ENCODE measurements at regions not wholly inside any gene's neighbourhood (a gene's known extent, or its start where the extent isn't known, plus 50 kb on each side); places are given as distances from the start of the nearest gene placed in this dataset.
A peak's percentile ranks its signal among the peaks of the same experiment; 100 is the strongest.

DNA sequence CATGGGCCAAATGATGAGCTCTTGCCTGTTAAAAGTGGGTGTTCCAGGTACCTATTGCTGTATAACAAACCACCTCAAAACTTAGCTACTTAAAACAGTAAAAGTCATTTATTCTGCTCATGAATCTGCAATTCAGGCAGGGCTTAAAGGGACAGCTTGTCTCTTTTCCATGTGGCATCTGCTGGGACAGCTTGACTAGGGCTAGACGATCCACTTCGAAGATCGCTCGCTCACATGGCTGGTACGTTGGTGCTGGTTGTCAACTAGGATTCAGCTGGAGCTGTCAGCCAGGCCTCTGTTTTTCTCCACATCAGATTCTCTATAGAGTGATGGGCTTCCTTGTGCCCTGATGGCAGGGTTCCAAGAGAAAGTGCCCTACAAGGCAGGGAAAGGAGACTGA lies 581.3 kb downstream of the NTRK3 start (continued):
- TF ChIP-seq, protein P1, sequence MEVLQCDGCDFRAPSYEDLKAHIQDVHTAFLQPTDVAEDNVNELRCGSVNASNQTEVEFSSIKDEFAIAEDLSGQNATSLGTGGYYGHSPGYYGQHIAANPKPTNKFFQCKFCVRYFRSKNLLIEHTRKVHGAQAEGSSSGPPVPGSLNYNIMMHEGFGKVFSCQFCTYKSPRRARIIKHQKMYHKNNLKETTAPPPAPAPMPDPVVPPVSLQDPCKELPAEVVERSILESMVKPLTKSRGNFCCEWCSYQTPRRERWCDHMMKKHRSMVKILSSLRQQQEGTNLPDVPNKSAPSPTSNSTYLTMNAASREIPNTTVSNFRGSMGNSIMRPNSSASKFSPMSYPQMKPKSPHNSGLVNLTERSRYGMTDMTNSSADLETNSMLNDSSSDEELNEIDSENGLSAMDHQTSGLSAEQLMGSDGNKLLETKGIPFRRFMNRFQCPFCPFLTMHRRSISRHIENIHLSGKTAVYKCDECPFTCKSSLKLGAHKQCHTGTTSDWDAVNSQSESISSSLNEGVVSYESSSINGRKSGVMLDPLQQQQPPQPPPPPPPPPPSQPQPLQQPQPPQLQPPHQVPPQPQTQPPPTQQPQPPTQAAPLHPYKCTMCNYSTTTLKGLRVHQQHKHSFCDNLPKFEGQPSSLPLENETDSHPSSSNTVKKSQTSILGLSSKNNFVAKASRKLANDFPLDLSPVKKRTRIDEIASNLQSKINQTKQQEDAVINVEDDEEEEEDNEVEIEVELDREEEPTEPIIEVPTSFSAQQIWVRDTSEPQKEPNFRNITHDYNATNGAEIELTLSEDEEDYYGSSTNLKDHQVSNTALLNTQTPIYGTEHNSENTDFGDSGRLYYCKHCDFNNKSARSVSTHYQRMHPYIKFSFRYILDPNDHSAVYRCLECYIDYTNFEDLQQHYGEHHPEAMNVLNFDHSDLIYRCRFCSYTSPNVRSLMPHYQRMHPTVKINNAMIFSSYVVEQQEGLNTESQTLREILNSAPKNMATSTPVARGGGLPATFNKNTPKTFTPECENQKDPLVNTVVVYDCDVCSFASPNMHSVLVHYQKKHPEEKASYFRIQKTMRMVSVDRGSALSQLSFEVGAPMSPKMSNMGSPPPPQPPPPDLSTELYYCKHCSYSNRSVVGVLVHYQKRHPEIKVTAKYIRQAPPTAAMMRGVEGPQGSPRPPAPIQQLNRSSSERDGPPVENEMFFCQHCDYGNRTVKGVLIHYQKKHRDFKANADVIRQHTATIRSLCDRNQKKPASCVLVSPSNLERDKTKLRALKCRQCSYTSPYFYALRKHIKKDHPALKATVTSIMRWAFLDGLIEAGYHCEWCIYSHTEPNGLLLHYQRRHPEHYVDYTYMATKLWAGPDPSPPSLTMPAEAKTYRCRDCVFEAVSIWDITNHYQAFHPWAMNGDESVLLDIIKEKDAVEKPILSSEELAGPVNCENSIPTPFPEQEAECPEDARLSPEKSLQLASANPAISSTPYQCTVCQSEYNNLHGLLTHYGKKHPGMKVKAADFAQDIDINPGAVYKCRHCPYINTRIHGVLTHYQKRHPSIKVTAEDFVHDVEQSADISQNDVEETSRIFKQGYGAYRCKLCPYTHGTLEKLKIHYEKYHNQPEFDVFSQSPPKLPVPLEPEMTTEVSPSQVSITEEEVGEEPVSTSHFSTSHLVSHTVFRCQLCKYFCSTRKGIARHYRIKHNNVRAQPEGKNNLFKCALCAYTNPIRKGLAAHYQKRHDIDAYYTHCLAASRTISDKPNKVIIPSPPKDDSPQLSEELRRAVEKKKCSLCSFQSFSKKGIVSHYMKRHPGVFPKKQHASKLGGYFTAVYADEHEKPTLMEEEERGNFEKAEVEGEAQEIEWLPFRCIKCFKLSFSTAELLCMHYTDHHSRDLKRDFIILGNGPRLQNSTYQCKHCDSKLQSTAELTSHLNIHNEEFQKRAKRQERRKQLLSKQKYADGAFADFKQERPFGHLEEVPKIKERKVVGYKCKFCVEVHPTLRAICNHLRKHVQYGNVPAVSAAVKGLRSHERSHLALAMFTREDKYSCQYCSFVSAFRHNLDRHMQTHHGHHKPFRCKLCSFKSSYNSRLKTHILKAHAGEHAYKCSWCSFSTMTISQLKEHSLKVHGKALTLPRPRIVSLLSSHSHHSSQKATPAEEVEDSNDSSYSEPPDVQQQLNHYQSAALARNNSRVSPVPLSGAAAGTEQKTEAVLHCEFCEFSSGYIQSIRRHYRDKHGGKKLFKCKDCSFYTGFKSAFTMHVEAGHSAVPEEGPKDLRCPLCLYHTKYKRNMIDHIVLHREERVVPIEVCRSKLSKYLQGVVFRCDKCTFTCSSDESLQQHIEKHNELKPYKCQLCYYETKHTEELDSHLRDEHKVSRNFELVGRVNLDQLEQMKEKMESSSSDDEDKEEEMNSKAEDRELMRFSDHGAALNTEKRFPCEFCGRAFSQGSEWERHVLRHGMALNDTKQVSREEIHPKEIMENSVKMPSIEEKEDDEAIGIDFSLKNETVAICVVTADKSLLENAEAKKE (CRISPR knock-in tag; IDR thresholded peaks at IDR 0.05) = no peak
- TF ChIP-seq STAT1 (IDR thresholded peaks at IDR 0.05; ENCODE audit: unreplicated experiment) (no peak), ZNF114 (CRISPR knock-in tag; IDR thresholded peaks at IDR 0.05) (no peak), CREB1 (CRISPR knock-in tag; IDR thresholded peaks at IDR 0.05; ENCODE audit: low read depth) (no peak)

DNA sequence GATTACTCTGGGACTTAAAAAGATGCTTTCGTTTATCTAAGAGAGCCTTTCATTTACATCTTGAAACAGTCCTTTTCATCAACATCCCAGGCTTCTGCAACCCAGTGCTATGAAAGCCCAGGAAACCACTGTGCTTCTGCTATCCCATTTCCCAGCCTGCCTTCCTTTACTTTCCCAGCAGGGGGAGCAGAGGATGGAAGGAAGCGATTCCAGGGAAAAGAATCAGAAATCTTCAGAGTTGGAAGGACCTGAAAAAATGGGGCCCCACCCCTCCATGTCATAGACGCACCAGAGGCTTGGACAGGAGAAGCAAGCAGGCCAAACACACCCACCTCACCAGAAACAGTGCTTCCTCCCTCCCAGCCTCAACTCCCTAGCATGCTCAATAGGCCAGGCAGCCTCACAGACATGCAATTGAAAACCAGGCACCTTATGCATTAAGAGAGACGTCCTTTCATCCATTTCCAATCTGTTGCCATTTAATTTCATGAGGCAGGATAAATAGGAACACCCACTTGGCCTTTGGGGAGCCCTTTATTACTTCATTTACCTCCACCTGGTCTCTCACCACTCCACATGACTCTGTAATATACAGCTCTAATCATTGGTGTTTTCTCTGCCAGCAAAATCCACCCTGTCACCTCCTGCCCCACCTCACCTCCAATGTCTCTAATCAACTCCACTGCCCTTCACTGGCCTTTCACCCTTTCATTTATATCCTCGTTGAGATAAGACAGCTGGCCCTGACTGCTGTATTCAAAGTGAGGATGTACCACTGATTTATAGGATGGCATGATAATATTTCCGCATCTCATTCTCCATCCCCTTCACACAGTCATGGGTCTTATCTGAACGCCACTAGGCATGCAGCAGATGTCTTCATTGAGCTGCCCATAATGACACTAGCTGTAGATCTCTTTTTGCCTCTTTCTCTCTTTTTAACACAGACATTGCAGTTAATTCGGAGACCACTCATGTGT lies 583.9 kb downstream of the NTRK3 start:
- H3K9me3 Mint-ChIP-seq = peaks cover 15% of the 10 kb centered on the region
- peak; percentile 79 for DNase-seq (ENCODE audit: low spot score)
- Histone ChIP-seq H3K27me3 (ENCODE audit: insufficient read depth) (no peaks in the 10 kb centered on the region), H3K27ac (ENCODE audit: low read depth) (no peak overlapping the region), H3K4me2 (no peak overlapping the region), H2AFZ (no peak overlapping the region), H3F3A (replicated peaks; ENCODE audit: low read depth) (no peaks in the 10 kb centered on the region), H3K9me2 (ENCODE audit: insufficient read depth) (no peaks in the 10 kb centered on the region), H3K4me1 (ENCODE audit: insufficient read depth) (no peaks in the 10 kb centered on the region), H3K36me3 (ENCODE audit: insufficient read depth) (0 out of 2 replicates have a peak, but pooled peaks cover 5% of the 10 kb centered on the region), H4K20me1 (replicated peaks; ENCODE audit: insufficient read depth) (no peaks in the 10 kb centered on the region), H3K4me3 (no peak overlapping the region), H3K79me2 (replicated peaks; ENCODE audit: insufficient read depth) (no peaks in the 10 kb centered on the region)
- ATAC-seq = peak; percentile 74
- H3K4me3 Mint-ChIP-seq = no peak overlapping the region
- TF ChIP-seq EZH2phosphoT487 (IDR thresholded peaks at IDR 0.05; ENCODE audit: unreplicated experiment) (no peak), ZNF114 (CRISPR knock-in tag; IDR thresholded peaks at IDR 0.05) (no peak)
- TF ChIP-seq, protein P2, sequence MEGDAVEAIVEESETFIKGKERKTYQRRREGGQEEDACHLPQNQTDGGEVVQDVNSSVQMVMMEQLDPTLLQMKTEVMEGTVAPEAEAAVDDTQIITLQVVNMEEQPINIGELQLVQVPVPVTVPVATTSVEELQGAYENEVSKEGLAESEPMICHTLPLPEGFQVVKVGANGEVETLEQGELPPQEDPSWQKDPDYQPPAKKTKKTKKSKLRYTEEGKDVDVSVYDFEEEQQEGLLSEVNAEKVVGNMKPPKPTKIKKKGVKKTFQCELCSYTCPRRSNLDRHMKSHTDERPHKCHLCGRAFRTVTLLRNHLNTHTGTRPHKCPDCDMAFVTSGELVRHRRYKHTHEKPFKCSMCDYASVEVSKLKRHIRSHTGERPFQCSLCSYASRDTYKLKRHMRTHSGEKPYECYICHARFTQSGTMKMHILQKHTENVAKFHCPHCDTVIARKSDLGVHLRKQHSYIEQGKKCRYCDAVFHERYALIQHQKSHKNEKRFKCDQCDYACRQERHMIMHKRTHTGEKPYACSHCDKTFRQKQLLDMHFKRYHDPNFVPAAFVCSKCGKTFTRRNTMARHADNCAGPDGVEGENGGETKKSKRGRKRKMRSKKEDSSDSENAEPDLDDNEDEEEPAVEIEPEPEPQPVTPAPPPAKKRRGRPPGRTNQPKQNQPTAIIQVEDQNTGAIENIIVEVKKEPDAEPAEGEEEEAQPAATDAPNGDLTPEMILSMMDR (conservative IDR thresholded peaks at IDR 0.05; ENCODE audit: low read depth in 2 of 2) = peak; percentile 71 to 82
- H3K4me1 Mint-ChIP-seq = peaks cover 4% of the 10 kb centered on the region; the same call in 1 of the 3 replicates
- H3K36me3 Mint-ChIP-seq (ENCODE audit: low read depth) = peaks cover 10% of the 10 kb centered on the region; the same call in 2 of the 3 replicates
- H3K27ac Mint-ChIP-seq = no peak overlapping the region
- peaks cover 6% of the 10 kb centered on the region for H3K27me3 Mint-ChIP-seq (ENCODE audit: insufficient read depth, low read depth, poor library complexity)
